ENCODE measurements at regions not wholly inside any gene's neighbourhood (a gene's known extent, or its start where the extent isn't known, plus 50 kb on each side); places are given as distances from the start of the nearest gene placed in this dataset.

DNA sequence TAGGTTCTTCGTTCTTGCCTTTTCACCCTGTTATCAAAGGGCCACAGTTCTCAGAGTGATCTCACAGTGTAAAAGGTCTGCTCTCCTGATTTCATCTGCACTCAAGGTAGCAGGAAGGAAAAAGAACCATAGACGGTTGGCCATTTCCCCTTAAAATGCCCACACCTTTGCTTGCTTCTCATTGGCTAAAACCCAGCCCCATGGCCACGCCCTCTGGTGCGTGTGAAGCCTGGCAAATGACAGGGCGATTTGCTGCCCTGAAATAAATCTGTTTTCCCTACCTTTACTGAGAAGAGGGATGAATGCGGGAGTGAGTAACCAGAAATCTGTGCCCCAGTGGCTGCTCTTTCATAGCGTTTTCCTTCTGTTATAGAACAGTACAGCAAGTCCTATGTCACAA is 269.3 kb downstream of the POU4F1 start (continued):
- TF ChIP-seq MNT (IDR thresholded peaks at IDR 0.05) = no peak

- no peak for DNase-seq (ENCODE audit: low spot score)
- ChIA-PET POLR2A (no interaction called here), CTCF (ENCODE audit: low intra/inter-chr PET ratio, low total read pairs) (no interaction called here)
- H4K20me1 ChIP-seq (ENCODE audit: insufficient read depth, low read length) = no peaks in the 10 kb centered on the region
- 23% methylated on average over 1 of the region's 1 CpG for WGBS (ENCODE audit: low lambda C conversion rate)
- FAIRE-seq = no peak
- BruUV-seq (replicated peaks) = no TSS peak
- H3K4me2 ChIP-seq (ENCODE audit: low read depth, low read length) = no peak overlapping the region
- H3K27me3 ChIP-seq (ENCODE audit: control insufficient read depth in 1 of 2, insufficient read depth in 2 of 2, low read length in 2 of 2) = no peaks in the 10 kb centered on the region
- H3K4me1 ChIP-seq (ENCODE audit: insufficient read depth, low read length) = no peaks in the 10 kb centered on the region
- intact Hi-C loops (cut with micrococcal nuclease; ENCODE audit: unreplicated experiment) (no loop called here), in situ Hi-C loops (cut with HindIII; ENCODE audit: extremely low pct_ligation_motif_present, low pct_unique_long_range_greater_than_20kb) (no loop called here)
- H3K79me2 ChIP-seq (ENCODE audit: insufficient read depth, low read length) = no peaks in the 10 kb centered on the region
- no peaks in the 10 kb centered on the region for H3K36me3 ChIP-seq (replicated peaks in 1 of 2; ENCODE audit: control insufficient read depth in 1 of 2, insufficient read depth in 2 of 2, low read length in 2 of 2)
- no peak for ATAC-seq
- no peaks in the 10 kb centered on the region for H3K9me3 ChIP-seq (ENCODE audit: low read length)
- H3K9ac ChIP-seq (ENCODE audit: insufficient read depth, low read depth, low read length) = no peak overlapping the region
- TF ChIP-seq ZHX1 (CRISPR knock-in tag; IDR thresholded peaks at IDR 0.05; ENCODE audit: low read depth) = no peak
- no peak for TF ChIP-seq ZBTB7A (CRISPR knock-in tag; IDR thresholded peaks at IDR 0.05)
- H2AFZ ChIP-seq (ENCODE audit: low read length) = no peak overlapping the region
- no peak overlapping the region for H3K27ac ChIP-seq (ENCODE audit: extremely low read length, insufficient read depth, low read length)
- no peak overlapping the region for H3K4me3 ChIP-seq (replicated peaks in 1 of 3; ENCODE audit: insufficient read depth in 1 of 3, low read depth in 2 of 3, low read length in 3 of 3)
Measured at GRCh38 chr13:78326633-78327032, 276.7 kb downstream of the POU4F1 start.

Data from HepG2 (cell line).